Activated CD8-positive, alpha-beta memory T cell treated with anti-CD3 and anti-CD28 coated beads, Interleukin-2, amount 10 ng/mL, durations not matched to agents 7 days and 5 days (primary cell): ENCODE measurements at regions not wholly inside any gene's neighbourhood (a gene's known extent, or its start where the extent isn't known, plus 50 kb on each side); places are given as distances from the start of the nearest gene placed in this dataset.
A peak's percentile ranks its signal among the peaks of the same experiment; 100 is the strongest.

ENCODE experiments used
- ATAC-seq: fragments of 150-1000 bp; cut with Tn5 transposase; one replicate; pipeline ENCODE4 v1.10.0; 2021; ENCODE audit warnings: moderate library complexity
- CTCF ChIA-PET: fragments of 350-600 bp; sonication (Branson Sonifier 250); formaldehyde crosslinking; loops from one replicate; lab custom pipeline; 2021; ENCODE audit warnings: antibody characterized with exemption; lab: Charles Lee
- DNase-seq: peaks from one replicate; pipeline ENCODE4 v3.0.0-alpha.2; 2020
- H3K27ac Mint-ChIP-seq: one replicate; pipeline ENCODE4 v1.8.0; 2021; ENCODE audit warnings: mild to moderate bottlenecking, mixed read lengths
- H3K27me3 Mint-ChIP-seq: one replicate; pipeline ENCODE4 v1.8.0; 2021; ENCODE audit warnings: mixed read lengths
- H3K36me3 Mint-ChIP-seq: one replicate; pipeline ENCODE4 v1.8.0; 2021; ENCODE audit warnings: mild to moderate bottlenecking, mixed read lengths
- H3K4me1 Mint-ChIP-seq: one replicate; pipeline ENCODE4 v1.8.0; 2021; ENCODE audit warnings: mixed read lengths
- H3K4me3 Mint-ChIP-seq: one replicate; pipeline ENCODE4 v1.8.0; 2021; ENCODE audit warnings: mild to moderate bottlenecking, moderate library complexity, mixed read lengths
- H3K9me3 Mint-ChIP-seq: one replicate; pipeline ENCODE4 v1.8.0; 2022; ENCODE audit warnings: low read depth, mixed read lengths

DNA sequence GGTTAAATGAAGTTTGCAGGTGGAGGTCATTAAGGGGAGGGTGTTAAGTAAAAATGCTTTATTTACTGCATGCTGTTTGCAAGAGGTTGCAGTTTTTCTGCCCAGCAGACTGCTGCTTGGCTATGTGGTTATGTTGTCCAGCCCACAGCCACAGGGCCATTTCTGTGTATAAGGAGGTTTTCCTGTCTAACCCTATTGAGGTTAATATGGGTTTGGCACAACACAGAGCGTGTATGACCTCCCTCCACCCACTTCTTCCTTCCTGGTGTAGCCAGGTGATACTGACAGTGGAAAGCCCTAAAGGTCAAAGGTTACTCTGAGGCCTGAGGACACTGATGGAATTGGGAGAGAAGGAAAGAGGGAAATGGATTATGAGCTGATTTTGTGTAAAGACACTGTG is 253.7 kb upstream of the PWP1 start:
- CTCF ChIA-PET = no interaction called here
- H3K27me3 Mint-ChIP-seq = peaks cover 3% of the 10 kb centered on the region
- H3K27ac Mint-ChIP-seq = no peak overlapping the region
- DNase-seq (peak; percentile 42), ATAC-seq (no peak)
- H3K9me3 Mint-ChIP-seq = no peaks in the 10 kb centered on the region
- no peak overlapping the region for H3K4me3 Mint-ChIP-seq
- peaks cover 11% of the 10 kb centered on the region for H3K4me1 Mint-ChIP-seq
- H3K36me3 Mint-ChIP-seq = no peaks in the 10 kb centered on the region

DNA sequence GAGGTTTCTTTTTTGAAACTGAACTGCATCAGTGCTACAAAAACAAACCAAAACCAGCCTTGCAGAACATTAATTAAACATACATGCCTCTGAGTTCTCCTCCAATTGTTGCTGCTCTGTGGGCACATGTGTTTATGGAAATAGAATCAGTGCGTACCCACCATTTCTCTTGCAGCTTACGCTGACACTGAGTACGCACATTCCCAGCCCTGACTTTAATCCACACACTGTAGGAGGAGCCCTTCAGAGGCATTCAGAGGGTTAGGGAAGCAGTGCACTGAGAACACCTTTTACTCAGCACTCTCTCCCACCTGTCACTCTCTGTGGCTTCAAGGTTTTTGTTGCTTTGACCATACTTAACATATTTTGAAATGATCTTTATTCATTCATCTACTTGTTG is 250.5 kb upstream of the PWP1 start:
- CTCF ChIA-PET = interaction anchor here (1.0 kb wide), 1 partner anchor 25 kb away, joined by 5 read pairs; no protein-coding TSS in a partner anchor
- Mint-ChIP-seq H3K4me3 (no peak overlapping the region), H3K27me3 (peaks cover 2% of the 10 kb centered on the region), H3K36me3 (no peaks in the 10 kb centered on the region), H3K27ac (no peak overlapping the region), H3K4me1 (peaks cover 17% of the 10 kb centered on the region), H3K9me3 (no peaks in the 10 kb centered on the region)
- DNase-seq (no peak), ATAC-seq (no peak)

DNA sequence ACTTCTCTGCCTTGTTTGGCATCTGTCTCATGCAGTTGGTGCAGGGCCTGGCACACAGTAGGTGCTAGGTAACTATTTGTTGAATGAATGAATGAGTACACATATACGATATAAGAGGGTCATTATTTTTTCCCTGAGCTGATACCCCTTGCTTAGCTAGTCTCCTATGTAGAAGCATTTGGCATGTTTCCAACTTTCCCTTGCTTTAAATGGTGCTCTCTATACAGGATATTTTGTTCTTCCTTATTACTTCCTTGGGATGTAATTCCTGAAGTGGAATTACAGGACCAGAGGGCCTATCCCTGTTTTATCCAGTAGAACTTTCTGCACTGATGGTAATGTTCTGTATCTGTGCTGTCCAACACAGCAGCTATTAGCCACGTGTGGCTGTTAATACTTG is 250.1 kb upstream of the PWP1 start:
- Mint-ChIP-seq H3K27me3 (no peaks in the 10 kb centered on the region), H3K4me1 (peaks cover 21% of the 10 kb centered on the region), H3K36me3 (no peaks in the 10 kb centered on the region), H3K4me3 (no peak overlapping the region), H3K9me3 (no peaks in the 10 kb centered on the region), H3K27ac (no peak overlapping the region)
- ATAC-seq (no peak), DNase-seq (no peak)
- CTCF ChIA-PET = interaction anchor here (1.0 kb wide), 1 partner anchor 25 kb away, joined by 5 read pairs; no protein-coding TSS in a partner anchor

DNA sequence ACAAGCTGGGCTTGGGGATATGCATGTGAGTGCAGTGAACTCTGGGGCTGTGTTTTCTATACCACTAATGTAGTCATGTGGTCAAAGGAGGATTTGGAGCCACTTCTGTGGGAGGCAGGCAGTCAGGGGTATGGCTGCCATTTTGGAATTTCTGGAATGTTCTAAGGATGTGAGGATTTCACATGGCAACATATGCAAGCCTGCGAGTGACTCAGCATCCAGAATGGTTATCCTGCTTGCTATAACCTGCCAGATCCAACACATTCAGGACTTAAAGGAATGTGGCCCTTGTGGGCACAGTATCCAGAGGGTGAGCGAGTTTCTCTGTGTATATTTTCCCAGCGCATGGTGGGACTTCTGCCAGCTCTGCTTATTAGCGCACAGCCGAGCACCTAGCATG is 249.2 kb upstream of the PWP1 start:
- Mint-ChIP-seq H3K27ac (no peak overlapping the region), H3K4me1 (peaks cover 21% of the 10 kb centered on the region), H3K9me3 (no peaks in the 10 kb centered on the region), H3K27me3 (no peaks in the 10 kb centered on the region), H3K36me3 (no peaks in the 10 kb centered on the region), H3K4me3 (no peak overlapping the region)
- CTCF ChIA-PET = no interaction called here
- DNase-seq (no peak), ATAC-seq (no peak)

DNA sequence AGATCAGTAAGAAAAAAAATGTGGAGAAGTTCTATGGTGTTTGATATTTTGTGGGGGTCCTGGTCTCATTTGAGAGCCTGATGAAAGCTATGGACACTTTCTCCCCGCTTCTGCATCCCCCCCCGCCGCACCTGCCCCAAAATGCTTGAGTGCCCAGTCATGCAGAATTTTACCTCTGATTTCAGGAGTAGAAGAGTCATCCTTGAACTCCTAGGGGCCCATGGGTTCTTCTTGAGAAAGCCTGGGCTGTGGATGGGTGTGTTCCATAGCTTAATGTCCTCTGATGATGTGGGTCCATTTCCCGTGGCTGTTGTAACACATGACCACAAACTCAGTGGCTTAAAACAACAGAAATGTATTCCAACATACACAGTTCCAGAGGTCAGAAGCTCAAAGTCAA is 248.8 kb upstream of the PWP1 start:
- Mint-ChIP-seq H3K27me3 (no peaks in the 10 kb centered on the region), H3K4me3 (no peak overlapping the region), H3K36me3 (no peaks in the 10 kb centered on the region), H3K9me3 (no peaks in the 10 kb centered on the region), H3K4me1 (peaks cover 18% of the 10 kb centered on the region), H3K27ac (no peak overlapping the region)
- CTCF ChIA-PET = interaction anchor here (1.8 kb wide), 1 partner anchor 305 kb away, joined by 5 read pairs; no protein-coding TSS in a partner anchor
- DNase-seq (no peak), ATAC-seq (no peak)

DNA sequence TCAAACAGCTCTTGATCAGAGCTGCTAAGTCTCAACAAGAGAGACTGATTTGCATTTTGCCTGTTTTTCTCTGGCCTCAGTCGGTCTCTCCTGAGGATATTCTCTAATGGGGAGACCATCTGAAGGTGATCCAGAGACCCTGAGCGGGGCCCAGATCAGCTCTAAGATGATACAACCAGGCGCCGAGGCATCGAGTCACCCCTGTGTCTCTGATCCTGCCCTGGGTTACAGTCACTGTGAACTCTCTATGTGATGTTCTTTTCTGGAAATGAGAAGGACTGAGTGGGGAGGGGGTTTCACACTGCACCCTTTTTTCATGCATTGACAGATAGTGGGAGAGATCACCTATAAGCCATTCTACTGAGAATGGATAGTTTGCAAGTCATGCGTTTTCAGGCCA is 247.6 kb upstream of the PWP1 start:
- Mint-ChIP-seq H3K27ac (no peak overlapping the region), H3K4me1 (peaks cover 11% of the 10 kb centered on the region), H3K9me3 (no peaks in the 10 kb centered on the region), H3K36me3 (no peaks in the 10 kb centered on the region), H3K4me3 (no peak overlapping the region), H3K27me3 (no peaks in the 10 kb centered on the region)
- ATAC-seq (no peak), DNase-seq (no peak)
- CTCF ChIA-PET = interaction anchor here (1.8 kb wide), 1 partner anchor 306 kb away, joined by 5 read pairs; no protein-coding TSS in a partner anchor

DNA sequence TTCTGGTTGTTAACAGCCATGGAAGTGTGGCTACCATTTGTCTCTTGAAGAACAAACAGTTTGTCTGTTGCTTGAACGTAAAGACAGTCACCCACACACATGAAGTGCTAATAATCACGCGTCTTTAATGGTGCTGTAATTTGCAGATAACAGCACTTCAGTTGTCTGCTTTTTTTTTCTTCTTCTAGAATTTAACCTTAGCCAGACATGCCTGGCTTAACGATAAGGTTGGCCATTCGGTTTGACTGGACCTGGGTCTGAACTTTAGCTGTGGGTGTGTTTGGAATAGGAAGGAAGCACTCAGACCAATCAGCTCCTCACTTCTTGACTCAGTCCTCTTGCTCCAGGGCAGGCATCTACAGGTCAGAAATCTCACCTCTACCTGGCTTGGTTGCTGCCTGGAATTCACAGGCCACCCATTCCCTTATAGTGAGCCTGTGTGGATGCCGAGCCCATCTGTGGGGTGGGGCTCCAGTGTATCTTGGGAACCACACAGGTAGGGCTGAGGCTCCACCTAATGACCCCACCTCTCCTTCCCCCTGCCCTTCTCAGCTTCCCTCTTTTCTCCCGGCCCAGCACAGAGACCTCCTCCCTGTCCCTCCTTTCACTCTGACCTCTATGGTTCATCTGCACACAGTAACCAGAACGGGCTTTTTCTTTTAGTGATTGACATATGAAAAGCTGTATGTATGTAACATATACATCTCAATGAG is 246.4 kb upstream of the PWP1 start:
- CTCF ChIA-PET = no interaction called here
- peaks cover 11% of the 10 kb centered on the region for H3K4me1 Mint-ChIP-seq
- no peaks in the 10 kb centered on the region for H3K36me3 Mint-ChIP-seq
- no peak for ATAC-seq
- no peak overlapping the region for H3K27ac Mint-ChIP-seq
- no peaks in the 10 kb centered on the region for H3K27me3 Mint-ChIP-seq
- no peaks in the 10 kb centered on the region for H3K9me3 Mint-ChIP-seq
- no peak for DNase-seq
- no peak overlapping the region for H3K4me3 Mint-ChIP-seq

DNA sequence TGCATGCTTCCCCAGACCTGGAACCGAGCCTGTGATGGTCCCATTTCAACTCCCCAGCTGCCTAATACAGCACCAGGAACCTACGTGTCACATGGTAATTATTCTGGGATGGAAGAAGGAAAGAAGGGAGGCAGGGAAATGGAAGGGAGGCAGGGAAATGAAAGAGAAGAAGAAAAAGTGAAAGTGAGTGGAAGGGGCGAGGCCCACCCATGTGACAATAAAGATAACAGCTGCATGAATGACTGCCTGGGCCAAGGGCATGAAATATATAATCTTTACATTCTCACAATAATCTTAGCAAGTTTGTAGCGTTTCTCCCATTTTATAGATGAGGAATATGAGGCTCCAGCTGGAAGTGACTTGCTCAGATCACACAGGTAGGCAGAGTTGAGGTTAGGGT is 245.0 kb upstream of the PWP1 start:
- Mint-ChIP-seq H3K4me1 (peaks cover 11% of the 10 kb centered on the region), H3K4me3 (no peak overlapping the region), H3K36me3 (no peaks in the 10 kb centered on the region), H3K27ac (no peak overlapping the region), H3K27me3 (no peaks in the 10 kb centered on the region), H3K9me3 (no peaks in the 10 kb centered on the region)
- CTCF ChIA-PET = no interaction called here
- no peak for ATAC-seq
- DNase-seq = no peak

DNA sequence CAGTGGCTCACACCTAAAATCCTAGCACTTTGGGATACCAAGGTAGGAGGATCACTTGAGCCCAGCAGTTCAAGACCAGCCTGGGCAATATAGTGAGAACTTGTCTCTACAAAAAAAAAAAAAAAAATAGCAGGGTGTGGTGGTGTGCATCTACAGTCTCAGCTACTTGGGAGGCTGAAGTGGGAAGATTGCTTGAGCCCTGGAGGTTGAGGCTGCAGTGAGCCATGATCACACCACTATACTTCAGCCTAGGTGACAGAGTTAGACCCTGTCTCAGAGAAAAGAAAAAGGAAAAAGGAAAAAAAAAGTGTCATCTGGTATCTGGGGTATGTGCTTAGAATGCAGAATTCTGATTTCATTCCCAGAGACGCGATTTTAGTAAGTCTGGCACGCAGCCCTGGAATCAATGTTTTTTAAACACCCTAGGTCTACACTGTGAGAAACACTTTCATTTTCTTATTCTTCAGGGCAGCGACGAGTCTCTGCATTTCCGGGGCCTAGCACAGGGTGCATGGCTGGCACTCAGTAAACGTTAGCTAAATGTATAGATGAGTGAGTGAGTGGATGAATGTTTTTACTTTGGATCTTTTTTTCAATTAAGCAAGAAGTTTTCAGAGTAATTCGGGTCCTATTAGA is 243.8 kb upstream of the PWP1 start:
- peak; percentile 70 for ATAC-seq
- Mint-ChIP-seq H3K4me1 (peaks cover 11% of the 10 kb centered on the region), H3K27ac (peak overlapping the region; percentile 54), H3K4me3 (peak overlapping the region; percentile 22), H3K9me3 (no peaks in the 10 kb centered on the region), H3K36me3 (no peaks in the 10 kb centered on the region), H3K27me3 (no peaks in the 10 kb centered on the region)
- DNase-seq = no peak
- CTCF ChIA-PET = no interaction called here

DNA sequence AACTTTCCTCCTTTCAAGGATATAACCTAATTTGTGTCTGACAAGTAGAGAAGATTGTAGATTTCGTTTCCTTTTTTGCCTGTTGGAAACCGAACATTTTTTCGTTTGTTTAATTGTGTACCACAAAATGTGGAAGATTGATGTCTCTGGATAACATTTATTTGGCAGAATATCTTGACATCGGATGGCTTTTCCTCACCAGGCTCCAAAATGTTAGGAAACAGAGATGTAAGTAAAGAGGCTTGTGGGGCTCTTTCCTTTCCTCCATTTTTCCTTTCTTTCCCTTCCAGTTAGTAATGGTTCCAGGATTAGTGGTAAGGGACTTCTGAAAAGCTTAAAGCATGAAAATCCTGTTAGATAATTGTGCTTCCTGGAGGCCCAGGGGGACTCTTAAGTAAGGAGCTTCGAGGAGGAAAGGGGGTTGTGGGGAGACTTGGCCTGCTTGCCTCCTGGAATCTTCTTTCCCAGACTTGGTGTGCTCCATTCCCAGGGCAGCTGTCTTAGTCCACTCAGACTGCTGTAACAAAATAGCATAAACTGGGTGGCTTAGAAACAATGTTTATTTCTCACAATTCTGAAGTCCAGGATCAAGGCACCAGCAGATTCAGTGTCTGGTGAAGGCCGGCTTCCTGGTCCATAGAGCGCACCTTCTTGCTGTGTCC is 243.1 kb upstream of the PWP1 start:
- ATAC-seq (no peak), DNase-seq (no peak)
- Mint-ChIP-seq H3K36me3 (no peaks in the 10 kb centered on the region), H3K4me1 (peaks cover 11% of the 10 kb centered on the region), H3K4me3 (peak overlapping the region; percentile 22), H3K27me3 (no peaks in the 10 kb centered on the region), H3K9me3 (no peaks in the 10 kb centered on the region), H3K27ac (peak overlapping the region; percentile 54)
- CTCF ChIA-PET = no interaction called here

DNA sequence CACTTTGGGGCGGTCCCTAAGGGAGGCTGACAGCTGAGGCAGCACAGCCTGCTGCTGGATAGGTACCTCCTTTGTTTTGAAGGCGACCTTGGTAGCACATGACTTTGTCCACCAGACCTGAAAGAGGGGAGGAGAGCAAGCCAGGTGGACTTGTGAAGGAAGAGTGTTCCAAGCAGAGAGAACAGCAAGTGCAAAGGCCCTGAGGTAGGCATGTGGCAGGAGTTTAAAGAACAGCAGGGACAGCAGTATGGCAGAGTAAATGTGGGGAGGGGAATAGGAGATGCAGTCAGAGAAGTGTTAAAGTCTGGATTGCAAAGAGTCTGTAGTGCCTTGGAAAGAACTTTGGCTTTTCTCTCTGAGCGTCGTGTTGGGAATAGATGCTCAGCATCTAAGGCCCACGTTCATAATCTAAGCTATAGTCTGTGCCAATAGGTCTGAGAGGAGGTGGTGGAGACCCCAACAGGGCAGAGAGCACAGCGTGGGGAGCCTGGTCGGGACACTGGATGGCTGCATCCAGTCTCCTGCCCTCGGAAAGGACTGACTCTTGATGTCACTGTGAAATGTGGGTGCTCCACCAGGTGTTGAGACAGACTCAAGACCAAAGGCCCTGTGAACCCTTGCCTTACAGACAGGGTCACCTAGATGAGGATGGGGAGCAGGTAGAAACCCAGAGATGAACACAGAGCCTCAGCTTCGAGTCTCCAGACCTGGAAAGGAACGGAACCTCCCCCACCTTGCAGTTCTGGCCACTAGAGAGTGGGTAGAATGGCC is 242.1 kb upstream of the PWP1 start:
- no peaks in the 10 kb centered on the region for H3K9me3 Mint-ChIP-seq
- no peaks in the 10 kb centered on the region for H3K36me3 Mint-ChIP-seq
- CTCF ChIA-PET = no interaction called here
- DNase-seq = no peak
- H3K4me1 Mint-ChIP-seq = peaks cover 11% of the 10 kb centered on the region
- no peak for ATAC-seq
- H3K27me3 Mint-ChIP-seq = no peaks in the 10 kb centered on the region
- H3K27ac Mint-ChIP-seq = no peak overlapping the region
- H3K4me3 Mint-ChIP-seq = no peak overlapping the region

DNA sequence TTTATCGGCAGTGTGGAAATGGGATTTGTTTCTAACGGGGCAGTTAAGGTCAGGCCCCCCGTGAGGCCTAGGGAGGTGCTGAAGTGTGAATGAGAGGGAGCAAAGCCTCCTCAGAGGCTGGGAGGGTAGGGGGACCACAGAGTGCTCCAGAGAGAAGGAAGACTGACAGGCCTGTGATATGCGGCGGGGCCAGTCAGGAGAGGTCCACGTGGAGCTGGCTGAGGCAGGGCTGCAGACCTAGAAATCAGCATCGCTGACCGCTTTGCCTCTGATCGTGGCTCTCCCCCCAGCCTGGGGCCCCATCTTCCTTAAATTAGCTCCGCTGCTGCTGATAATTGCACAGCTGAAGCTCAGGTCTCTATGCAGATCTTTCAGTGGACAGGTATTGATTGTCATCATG is 240.8 kb upstream of the PWP1 start:
- CTCF ChIA-PET = interaction anchor here (0.8 kb wide), 1 partner anchor 20 kb away, joined by 3 read pairs; no protein-coding TSS in a partner anchor
- peaks cover 5% of the 10 kb centered on the region for H3K4me1 Mint-ChIP-seq
- H3K27ac Mint-ChIP-seq = no peak overlapping the region
- H3K4me3 Mint-ChIP-seq = no peak overlapping the region
- no peaks in the 10 kb centered on the region for H3K36me3 Mint-ChIP-seq
- DNase-seq (no peak), ATAC-seq (no peak)
- H3K9me3 Mint-ChIP-seq = no peaks in the 10 kb centered on the region
- H3K27me3 Mint-ChIP-seq = no peaks in the 10 kb centered on the region

DNA sequence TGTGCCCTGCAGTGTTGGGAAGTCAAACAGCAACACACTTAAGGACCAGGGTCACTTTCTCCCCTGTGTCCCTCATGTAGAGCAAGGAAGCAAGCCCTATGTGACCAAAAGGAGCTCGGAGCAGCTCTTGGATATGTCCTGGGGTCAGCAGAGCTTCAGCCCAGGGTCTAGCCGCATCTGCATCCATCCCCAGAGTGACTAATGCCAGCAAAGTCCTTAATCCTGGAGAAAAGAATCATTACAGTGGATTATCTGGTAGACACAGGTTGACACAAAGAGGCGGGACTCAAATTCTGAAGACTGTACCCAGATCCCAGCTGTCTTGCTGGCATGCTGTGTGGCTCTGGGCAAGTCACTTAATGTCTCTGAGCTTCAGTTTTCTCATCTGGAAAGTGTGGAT is 239.1 kb upstream of the PWP1 start:
- CTCF ChIA-PET = interaction anchor here (1.5 kb wide), 1 partner anchor 28 kb away, joined by 3 read pairs; no protein-coding TSS in a partner anchor
- no peak overlapping the region for H3K27ac Mint-ChIP-seq
- H3K9me3 Mint-ChIP-seq = no peaks in the 10 kb centered on the region
- no peaks in the 10 kb centered on the region for H3K27me3 Mint-ChIP-seq
- no peaks in the 10 kb centered on the region for H3K4me1 Mint-ChIP-seq
- no peak for ATAC-seq
- no peaks in the 10 kb centered on the region for H3K36me3 Mint-ChIP-seq
- no peak for DNase-seq
- H3K4me3 Mint-ChIP-seq = no peak overlapping the region
